GM12878 (cell line): ENCODE measurements at regions not wholly inside any gene's neighbourhood (a gene's known extent, or its start where the extent isn't known, plus 50 kb on each side); places are given as distances from the start of the nearest gene placed in this dataset.

ENCODE experiments used
- CREB1 ChIP-seq: IDR thresholded peaks from 2 replicates; pipeline ENCODE4 v1.6.1; 2012; ENCODE audit warnings: low read depth, mild to moderate bottlenecking, inconsistent platforms
- FOXM1 ChIP-seq: IDR thresholded peaks from 2 replicates; pipeline ENCODE4 v1.6.1; 2012; ENCODE audit warnings: low read depth, mild to moderate bottlenecking, inconsistent platforms, low read length, moderate library complexity
- IKZF1 ChIP-seq: fragments of 450-650 bp; conservative IDR thresholded peaks from 2 replicates; pipeline ENCODE4 v1.6.1; 2017; ENCODE audit warnings: antibody characterized with exemption, mild to moderate bottlenecking
- NR2F1 ChIP-seq: fragments of 450-650 bp; conservative IDR thresholded peaks from 2 replicates; pipeline ENCODE4 v1.6.1; 2017; ENCODE audit warnings: mild to moderate bottlenecking
- POLR2A ChIP-seq: IDR thresholded peaks from 2 replicates; pipeline ENCODE4 v1.6.1; 2011; ENCODE audit warnings: low read depth, mild to moderate bottlenecking, low read length
- POLR2AphosphoS5 ChIP-seq: IDR thresholded peaks from 2 replicates; pipeline ENCODE4 v1.6.1; 2011; ENCODE audit warnings: mild to moderate bottlenecking, low read length, inconsistent platforms
- RAD51 ChIP-seq: fragments of 450-650 bp; IDR thresholded peaks from 2 replicates; pipeline ENCODE4 v1.6.1; 2016; ENCODE audit warnings: moderate library complexity, mild to moderate bottlenecking, inconsistent platforms
- SP1 ChIP-seq: IDR thresholded peaks from one replicate; pipeline ENCODE4 v1.6.1; 2011; ENCODE audit warnings: low read depth, low read length
- TCF7 ChIP-seq: IDR thresholded peaks from 2 replicates; pipeline ENCODE4 v1.6.1; 2014; ENCODE audit warnings: antibody characterized with exemption, borderline replicate concordance
- TF ChIP-seq, protein P1 (sequence below), 3 experiments: IDR thresholded peaks in 2 of 3; conservative IDR thresholded peaks in 1 of 3; 2 replicates each; pipeline ENCODE4 v1.5.1; 2011; ENCODE audit warnings: low read depth in 3 of 3, low read length in 3 of 3, mild to moderate bottlenecking in 3 of 3, control low read depth in 2 of 3, moderate library complexity in 2 of 3, inconsistent platforms in 1 of 3, mixed read lengths in 1 of 3; ENCODE audit not compliant: control insufficient read depth in 2 of 3, insufficient read depth in 1 of 3; ENCODE audit errors: extremely low read depth in 1 of 3
- TF ChIP-seq, protein P2 (sequence below): IDR thresholded peaks from 2 replicates; pipeline ENCODE4 v1.6.1; 2012; ENCODE audit warnings: improper control_type of control experiment, low read depth, low read length; ENCODE audit not compliant: insufficient replicate concordance

DNA sequence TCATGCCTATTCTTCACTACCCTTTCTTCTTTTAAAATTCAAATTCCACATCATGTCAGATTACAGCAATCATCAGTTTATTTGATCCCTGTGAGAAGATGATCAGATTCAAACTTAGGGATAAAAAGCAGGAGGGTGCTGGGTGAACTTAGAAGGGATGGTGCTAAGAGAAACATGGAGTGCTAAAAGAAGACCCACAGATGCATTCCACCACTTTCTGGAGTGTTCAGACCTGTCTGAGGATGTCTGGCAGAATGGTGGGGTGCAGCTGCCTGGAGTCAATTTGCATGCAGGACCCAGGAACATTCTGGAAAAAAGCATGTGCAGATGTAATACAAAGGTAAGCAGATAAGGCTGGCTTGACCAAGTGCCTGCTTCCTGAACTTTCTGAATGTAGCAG is 372.9 kb upstream of the RUNX1 start:
- TF ChIP-seq, protein P1, sequence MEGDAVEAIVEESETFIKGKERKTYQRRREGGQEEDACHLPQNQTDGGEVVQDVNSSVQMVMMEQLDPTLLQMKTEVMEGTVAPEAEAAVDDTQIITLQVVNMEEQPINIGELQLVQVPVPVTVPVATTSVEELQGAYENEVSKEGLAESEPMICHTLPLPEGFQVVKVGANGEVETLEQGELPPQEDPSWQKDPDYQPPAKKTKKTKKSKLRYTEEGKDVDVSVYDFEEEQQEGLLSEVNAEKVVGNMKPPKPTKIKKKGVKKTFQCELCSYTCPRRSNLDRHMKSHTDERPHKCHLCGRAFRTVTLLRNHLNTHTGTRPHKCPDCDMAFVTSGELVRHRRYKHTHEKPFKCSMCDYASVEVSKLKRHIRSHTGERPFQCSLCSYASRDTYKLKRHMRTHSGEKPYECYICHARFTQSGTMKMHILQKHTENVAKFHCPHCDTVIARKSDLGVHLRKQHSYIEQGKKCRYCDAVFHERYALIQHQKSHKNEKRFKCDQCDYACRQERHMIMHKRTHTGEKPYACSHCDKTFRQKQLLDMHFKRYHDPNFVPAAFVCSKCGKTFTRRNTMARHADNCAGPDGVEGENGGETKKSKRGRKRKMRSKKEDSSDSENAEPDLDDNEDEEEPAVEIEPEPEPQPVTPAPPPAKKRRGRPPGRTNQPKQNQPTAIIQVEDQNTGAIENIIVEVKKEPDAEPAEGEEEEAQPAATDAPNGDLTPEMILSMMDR (IDR thresholded peaks at IDR 0.05 in 2 of 3, conservative IDR thresholded peaks at IDR 0.05 in 1 of 3; ENCODE audit: control insufficient read depth in 2 of 3, extremely low read depth in 1 of 3, insufficient read depth in 1 of 3, low read depth in 3 of 3, low read length in 3 of 3) = no peak
- TF ChIP-seq IKZF1 (no peak), POLR2A (no peak), CREB1 (no peak), FOXM1 (no peak), NR2F1 (no peak), POLR2AphosphoS5 (no peak), TCF7 (no peak), SP1 (no peak), RAD51 (no peak)
- TF ChIP-seq, protein P2, sequence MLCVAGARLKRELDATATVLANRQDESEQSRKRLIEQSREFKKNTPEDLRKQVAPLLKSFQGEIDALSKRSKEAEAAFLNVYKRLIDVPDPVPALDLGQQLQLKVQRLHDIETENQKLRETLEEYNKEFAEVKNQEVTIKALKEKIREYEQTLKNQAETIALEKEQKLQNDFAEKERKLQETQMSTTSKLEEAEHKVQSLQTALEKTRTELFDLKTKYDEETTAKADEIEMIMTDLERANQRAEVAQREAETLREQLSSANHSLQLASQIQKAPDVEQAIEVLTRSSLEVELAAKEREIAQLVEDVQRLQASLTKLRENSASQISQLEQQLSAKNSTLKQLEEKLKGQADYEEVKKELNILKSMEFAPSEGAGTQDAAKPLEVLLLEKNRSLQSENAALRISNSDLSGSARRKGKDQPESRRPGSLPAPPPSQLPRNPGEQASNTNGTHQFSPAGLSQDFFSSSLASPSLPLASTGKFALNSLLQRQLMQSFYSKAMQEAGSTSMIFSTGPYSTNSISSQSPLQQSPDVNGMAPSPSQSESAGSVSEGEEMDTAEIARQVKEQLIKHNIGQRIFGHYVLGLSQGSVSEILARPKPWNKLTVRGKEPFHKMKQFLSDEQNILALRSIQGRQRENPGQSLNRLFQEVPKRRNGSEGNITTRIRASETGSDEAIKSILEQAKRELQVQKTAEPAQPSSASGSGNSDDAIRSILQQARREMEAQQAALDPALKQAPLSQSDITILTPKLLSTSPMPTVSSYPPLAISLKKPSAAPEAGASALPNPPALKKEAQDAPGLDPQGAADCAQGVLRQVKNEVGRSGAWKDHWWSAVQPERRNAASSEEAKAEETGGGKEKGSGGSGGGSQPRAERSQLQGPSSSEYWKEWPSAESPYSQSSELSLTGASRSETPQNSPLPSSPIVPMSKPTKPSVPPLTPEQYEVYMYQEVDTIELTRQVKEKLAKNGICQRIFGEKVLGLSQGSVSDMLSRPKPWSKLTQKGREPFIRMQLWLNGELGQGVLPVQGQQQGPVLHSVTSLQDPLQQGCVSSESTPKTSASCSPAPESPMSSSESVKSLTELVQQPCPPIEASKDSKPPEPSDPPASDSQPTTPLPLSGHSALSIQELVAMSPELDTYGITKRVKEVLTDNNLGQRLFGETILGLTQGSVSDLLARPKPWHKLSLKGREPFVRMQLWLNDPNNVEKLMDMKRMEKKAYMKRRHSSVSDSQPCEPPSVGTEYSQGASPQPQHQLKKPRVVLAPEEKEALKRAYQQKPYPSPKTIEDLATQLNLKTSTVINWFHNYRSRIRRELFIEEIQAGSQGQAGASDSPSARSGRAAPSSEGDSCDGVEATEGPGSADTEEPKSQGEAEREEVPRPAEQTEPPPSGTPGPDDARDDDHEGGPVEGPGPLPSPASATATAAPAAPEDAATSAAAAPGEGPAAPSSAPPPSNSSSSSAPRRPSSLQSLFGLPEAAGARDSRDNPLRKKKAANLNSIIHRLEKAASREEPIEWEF = no peak
